GM19035 (cell line): ENCODE measurements at regions not wholly inside any gene's neighbourhood (a gene's known extent, or its start where the extent isn't known, plus 50 kb on each side); places are given as distances from the start of the nearest gene placed in this dataset.

ENCODE experiments used
- ATAC-seq: cut with Tn5 transposase; IDR thresholded peaks from one replicate; pipeline ENCODE4 v1.9.1; 2021; ENCODE audit not compliant: unreplicated experiment

- no peak for ATAC-seq
Measured at GRCh38 chr12:126607867-126608266, 1542.6 kb downstream of the AACS start.

GRCh38 chr12:126608607-126609175 is 1543.5 kb downstream of the AACS start:
- ATAC-seq: no peak

- no peak for ATAC-seq
Measured at GRCh38 chr12:126616441-126616840, 1551.2 kb downstream of the AACS start.

- ATAC-seq: no peak
Measured at GRCh38 chr12:126617312-126617711, 1552.1 kb downstream of the AACS start.

DNA sequence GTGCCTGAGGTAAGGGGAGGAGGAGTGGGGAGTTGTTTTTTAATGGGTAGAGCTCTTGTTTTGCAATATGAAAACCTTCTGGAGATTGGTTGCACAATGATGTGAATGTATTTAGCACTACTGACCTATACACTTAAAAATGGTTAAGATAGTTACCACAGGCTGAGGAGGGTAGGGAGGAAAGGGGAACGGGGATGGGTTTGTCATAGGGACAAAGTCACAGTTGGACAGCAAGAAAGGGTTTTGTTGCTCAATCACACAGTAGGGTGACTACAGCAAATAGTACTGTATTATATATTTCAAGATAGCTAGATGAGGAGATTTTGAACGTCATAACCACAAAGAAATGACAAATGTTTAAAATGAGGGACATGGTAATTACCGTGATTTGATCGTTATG is 1562.4 kb downstream of the AACS start:
- ATAC-seq: no peak

DNA sequence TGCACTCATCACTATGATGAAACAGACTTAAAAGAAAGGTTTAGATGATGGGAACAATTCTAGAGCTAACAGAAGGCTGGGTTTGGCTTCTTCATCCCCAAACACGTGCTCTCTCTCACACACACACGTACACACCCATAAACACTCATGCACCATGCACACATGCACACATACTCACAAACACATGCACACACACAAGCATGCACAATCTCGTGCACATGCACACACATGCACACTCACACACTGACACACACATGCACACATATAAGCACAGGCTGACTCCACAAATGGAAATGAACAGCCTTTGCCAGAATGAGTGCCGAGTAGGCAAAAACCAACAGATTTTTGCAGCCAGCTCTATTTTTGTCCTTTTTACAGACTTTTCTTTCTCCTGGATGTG is 1571.6 kb downstream of the AACS start:
- no peak for ATAC-seq

- ATAC-seq: no peak
Measured at GRCh38 chr12:126644236-126645020, 1579.2 kb downstream of the AACS start.

GRCh38 chr12:126648074-126648473 is 1582.8 kb downstream of the AACS start:
- ATAC-seq: no peak

DNA sequence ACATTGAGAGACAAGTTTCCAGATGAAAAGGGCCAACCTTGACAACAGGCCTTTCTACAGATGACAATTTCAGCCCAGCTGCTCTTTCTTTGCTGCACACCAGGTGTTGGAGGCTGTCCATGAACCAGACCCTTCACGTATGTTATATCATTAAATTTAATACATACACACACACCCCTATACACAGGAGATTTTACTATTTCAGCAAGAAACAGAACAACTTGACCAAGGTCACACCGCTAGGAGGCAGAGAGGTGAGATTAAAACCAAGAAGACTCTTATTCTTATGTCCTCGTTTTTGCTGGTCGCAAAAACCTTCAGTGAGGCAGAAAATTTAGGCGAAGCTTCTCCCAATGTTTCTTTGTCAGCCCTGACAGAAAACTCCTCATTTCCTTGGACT is 1585.9 kb downstream of the AACS start:
- ATAC-seq: no peak

- no peak for ATAC-seq
Measured at GRCh38 chr12:126663304-126664094, 1598.3 kb downstream of the AACS start.

GRCh38 chr12:126667339-126667738 is 1599.6 kb upstream of the TMEM132C start:
- no peak for ATAC-seq

DNA sequence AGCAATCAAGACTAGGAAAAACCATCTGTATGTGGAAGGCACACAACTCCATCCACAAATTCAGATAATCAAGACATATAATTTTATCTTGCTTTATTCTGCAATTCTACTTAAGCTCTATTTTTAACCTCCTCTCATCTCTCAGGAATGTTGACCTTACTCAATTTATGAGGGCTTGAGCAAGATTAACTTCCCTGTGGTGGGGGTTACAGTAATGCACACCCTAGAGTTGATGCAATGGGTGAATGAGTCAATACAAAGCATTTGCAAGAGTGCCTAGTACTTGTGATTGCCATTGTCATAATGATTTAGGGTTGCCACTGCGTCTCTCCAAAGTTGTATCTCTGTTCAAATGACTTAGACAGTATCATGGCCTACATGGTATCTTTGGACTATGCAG is 1598.4 kb upstream of the TMEM132C start:
- no peak for ATAC-seq

DNA sequence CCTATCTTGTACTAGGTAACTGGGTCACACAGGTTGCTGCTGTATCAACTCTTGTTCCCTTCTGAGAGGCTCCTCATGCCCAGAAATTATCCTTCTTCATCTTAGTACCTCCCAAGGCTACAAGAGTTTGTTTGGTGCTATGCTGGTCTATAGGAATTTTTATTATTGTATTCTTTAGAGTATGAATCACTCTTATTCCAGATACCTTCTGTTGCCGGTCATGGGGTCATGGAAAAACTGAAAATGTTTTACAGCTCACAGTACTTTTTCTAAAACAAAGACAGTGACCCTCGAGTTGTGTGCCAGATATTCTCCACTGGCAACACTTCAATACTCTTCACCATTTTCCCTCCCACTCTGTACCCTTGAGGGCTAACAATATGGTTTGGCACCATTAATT is 1598.0 kb upstream of the TMEM132C start:
- no peak for ATAC-seq

DNA sequence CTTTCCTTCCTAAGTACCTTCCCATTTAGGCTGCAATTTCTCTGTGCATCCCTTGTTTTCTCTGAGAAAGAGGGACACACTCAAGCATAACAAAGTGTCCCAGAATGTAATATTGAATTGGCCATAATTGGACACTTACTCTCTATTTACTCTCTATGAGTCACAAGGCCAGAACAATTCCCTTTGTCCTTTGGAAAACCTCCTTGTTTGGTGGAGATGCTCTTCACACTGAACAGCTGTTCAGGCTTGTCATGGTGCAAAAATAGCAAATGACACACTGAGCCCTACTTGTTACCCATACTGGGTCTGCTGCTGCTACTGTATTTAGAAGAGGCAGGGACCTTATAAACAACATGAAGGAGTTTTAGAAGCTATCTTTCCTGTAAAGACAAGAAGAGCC is 1590.5 kb upstream of the TMEM132C start:
- ATAC-seq: no peak

GRCh38 chr12:126681676-126682075 is 1585.3 kb upstream of the TMEM132C start:
- no peak for ATAC-seq

GRCh38 chr12:126684703-126685102 is 1582.3 kb upstream of the TMEM132C start:
- no peak for ATAC-seq

- ATAC-seq: no peak
Measured at GRCh38 chr12:126685636-126686035, 1581.3 kb upstream of the TMEM132C start.

DNA sequence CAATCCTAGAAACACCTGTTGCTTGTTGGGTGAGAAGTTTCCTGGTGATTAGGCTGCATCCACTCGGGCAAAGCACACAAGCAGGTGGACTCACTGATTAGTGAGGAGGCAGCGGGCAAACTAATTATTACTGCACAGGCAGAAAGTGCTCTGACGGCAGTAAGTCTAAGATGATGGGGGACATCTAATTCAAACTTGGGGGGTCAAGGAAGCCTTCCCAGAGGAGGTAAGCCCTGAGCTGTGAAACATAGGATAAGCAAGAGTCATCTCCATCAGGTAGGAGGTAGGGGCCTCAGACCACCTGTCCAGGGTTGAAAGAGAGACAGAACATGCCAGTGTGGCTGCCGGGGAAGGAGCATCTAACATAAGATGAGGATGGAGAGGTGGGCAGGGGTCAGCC is 1578.4 kb upstream of the TMEM132C start:
- no peak for ATAC-seq

GRCh38 chr12:126700096-126700495 is 1566.9 kb upstream of the TMEM132C start:
- ATAC-seq: no peak

DNA sequence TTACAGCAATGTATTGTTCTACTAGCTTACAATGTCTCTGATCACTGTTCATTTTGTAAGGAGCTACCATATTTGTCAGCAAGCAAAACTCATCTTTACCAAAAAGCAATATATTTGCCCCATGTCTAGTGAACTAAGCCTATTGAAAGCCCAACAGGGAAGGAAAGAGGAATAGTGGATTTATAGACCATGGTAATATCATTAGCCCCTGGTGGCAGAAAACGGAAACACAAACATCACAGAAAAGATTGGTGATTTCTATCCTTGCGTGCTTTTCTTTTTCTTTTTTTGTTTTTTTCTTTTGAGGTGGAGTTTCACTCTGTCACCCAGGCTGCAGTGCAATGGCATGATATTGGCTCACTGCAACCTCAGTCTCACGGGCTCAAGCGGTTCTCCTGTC is 1562.4 kb upstream of the TMEM132C start:
- ATAC-seq: no peak

GRCh38 chr12:126706300-126706699 is 1560.7 kb upstream of the TMEM132C start:
- ATAC-seq: no peak

DNA sequence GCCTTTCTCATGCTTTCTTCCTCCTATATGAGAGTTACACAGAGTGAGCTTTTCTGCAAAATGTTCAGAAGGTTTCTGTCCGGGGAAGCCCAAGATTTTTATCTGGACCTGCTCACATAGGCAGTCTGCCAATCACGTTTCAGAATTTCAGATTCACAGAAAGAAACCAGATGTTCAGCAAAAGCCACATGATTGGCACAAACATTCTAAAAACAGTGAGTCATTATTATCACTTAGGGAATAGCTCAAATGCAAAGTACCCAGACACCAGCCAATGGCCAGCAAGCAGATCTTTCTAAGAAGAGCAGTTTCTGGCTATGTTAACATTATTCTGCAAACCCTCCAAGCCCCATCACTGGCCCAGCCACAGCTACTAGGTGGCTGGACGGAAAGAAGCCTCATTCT is 1558.5 kb upstream of the TMEM132C start:
- no peak for ATAC-seq
